Panc1 (cell line): ENCODE measurements at regions not wholly inside any gene's neighbourhood (a gene's known extent, or its start where the extent isn't known, plus 50 kb on each side); places are given as distances from the start of the nearest gene placed in this dataset.

Source experiments
- ATAC-seq: fragments of 200-7000 bp; cut with Tn5 transposase; 2 replicates; pipeline ENCODE4 v1.9.1; 2020; ENCODE audit warnings: mild to moderate bottlenecking, moderate library complexity
- BruUV-seq: library from RNA; stranded (reverse); fragments of 400-500 nt; replicated peaks from 2 replicates; lab custom pipeline; 2021; lab: Mats Ljungman, UMichigan
- CTCF ChIA-PET: fragments of 300-600 bp; sonication (Branson Sonifier 250); formaldehyde crosslinking; loops from one replicate; lab custom pipeline; 2022; ENCODE audit warnings: antibody characterized with exemption; lab: Charles Lee
- POLR2A ChIA-PET: fragments of 300-600 bp; sonication (Branson Sonifier 250); formaldehyde crosslinking; loops from one replicate; lab custom pipeline; 2022; ENCODE audit warnings: antibody characterized with exemption; lab: Charles Lee
- DNase-seq: peaks from one replicate; pipeline ENCODE4 v3.0.0-alpha.2; 2010; ENCODE audit warnings: low read depth, low spot score
- H3K27ac ChIP-seq: 2 replicates; pipeline ENCODE4 v1.5.1; 2011; ENCODE audit warnings: mild to moderate bottlenecking, low read length, inconsistent platforms
- H3K27me3 ChIP-seq: fragments of 200-500 bp; sonication (Bioruptor generic); 2 replicates; pipeline ENCODE4 v1.6.0; 2014; ENCODE audit warnings: low read length, inconsistent platforms; ENCODE audit not compliant: control insufficient read depth, insufficient read depth
- H3K36me3 ChIP-seq: fragments of 200-500 bp; sonication (Bioruptor generic); 2 replicates; pipeline ENCODE4 v1.5.1; 2014; ENCODE audit warnings: inconsistent platforms, mild to moderate bottlenecking, low read length, moderate library complexity; ENCODE audit not compliant: control insufficient read depth, insufficient read depth
- H3K4me1 ChIP-seq: 2 replicates; pipeline ENCODE4 v1.5.1; 2011; ENCODE audit warnings: inconsistent platforms, mild to moderate bottlenecking, low read length, moderate library complexity; ENCODE audit not compliant: control insufficient read depth, insufficient read depth
- H3K4me3 ChIP-seq, 2 experiments: 2 replicates each; pipeline ENCODE4 v1.5.1; 2011 to 2012; ENCODE audit warnings: low read depth in 2 of 2, low read length in 2 of 2, mild to moderate bottlenecking in 2 of 2, inconsistent platforms in 1 of 2, moderate library complexity in 1 of 2
- H3K9me3 ChIP-seq: fragments of 200-500 bp; sonication (Bioruptor generic); 2 replicates; pipeline ENCODE4 v1.5.1; 2014; ENCODE audit warnings: low read depth, mild to moderate bottlenecking, inconsistent platforms, low read length, moderate library complexity; ENCODE audit not compliant: control insufficient read depth, insufficient read depth
- CTCF ChIP-seq: fragments of 450-650 bp; IDR thresholded peaks from 2 replicates; pipeline ENCODE4 v1.5.1; 2017; ENCODE audit warnings: mild to moderate bottlenecking
- POLR2AphosphoS5 ChIP-seq: IDR thresholded peaks from 2 replicates; pipeline ENCODE4 v1.6.1; 2012; ENCODE audit warnings: mild to moderate bottlenecking, low read depth, low read length, moderate library complexity
- REST ChIP-seq, 2 experiments: IDR thresholded peaks; 2 replicates each; pipeline ENCODE4 v1.6.1; 2011 to 2012; ENCODE audit warnings: low read depth in 2 of 2, control low read depth in 1 of 2, low read length in 1 of 2, mild to moderate bottlenecking in 1 of 2, moderate library complexity in 1 of 2; ENCODE audit not compliant: insufficient read depth in 1 of 2
- SIN3A ChIP-seq: IDR thresholded peaks from 2 replicates; pipeline ENCODE4 v1.6.1; 2012; ENCODE audit warnings: low read depth, mild to moderate bottlenecking, low read length, moderate library complexity, borderline replicate concordance; ENCODE audit not compliant: insufficient read depth
- TCF7L2 ChIP-seq: IDR thresholded peaks from 2 replicates; pipeline ENCODE4 v1.6.1; 2011; ENCODE audit warnings: mild to moderate bottlenecking, low read depth, low read length, inconsistent platforms
- in situ Hi-C: cut with HindIII; loops from 2 replicates; pipeline ENCODE4 v1.10.0; 2016; ENCODE audit warnings: low sequenced_read_pairs, low pct_unique_long_range_greater_than_20kb
- intact Hi-C: fragments of 100-400 bp; cut with micrococcal nuclease; formaldehyde crosslinking; loops from one replicate; pipeline ENCODE4 v1.10.0; 2022; ENCODE audit not compliant: unreplicated experiment

GRCh38 chr1:118291661-118292060, 106.6 kb upstream of the SPAG17 start:
- Histone ChIP-seq H3K4me3 (no peak overlapping the region), H3K27ac (no peak overlapping the region), H3K9me3 (no peaks in the 10 kb centered on the region), H3K4me1 (no peaks in the 10 kb centered on the region), H3K27me3 (no peaks in the 10 kb centered on the region), H3K36me3 (no peaks in the 10 kb centered on the region)
- ChIA-PET CTCF (no interaction called here), POLR2A (no interaction called here)
- DNase-seq (no peak), ATAC-seq (no peak)
- intact Hi-C loops (no loop called here), in situ Hi-C loops (no loop called here)
- no TSS peak for BruUV-seq
- TF ChIP-seq POLR2AphosphoS5: no peak
- no peak for TF ChIP-seq REST (IDR thresholded peaks at IDR 0.05; ENCODE audit: insufficient read depth in 1 of 2, low read depth in 2 of 2, low read length in 1 of 2)
- no peak for TF ChIP-seq SIN3A
- TF ChIP-seq CTCF: no peak
- no peak for TF ChIP-seq TCF7L2

- Histone ChIP-seq H3K4me1 (no peaks in the 10 kb centered on the region), H3K36me3 (no peaks in the 10 kb centered on the region), H3K9me3 (no peaks in the 10 kb centered on the region), H3K27ac (no peak overlapping the region), H3K27me3 (no peaks in the 10 kb centered on the region), H3K4me3 (no peak overlapping the region)
- in situ Hi-C loops: no loop called here
- DNase-seq (no peak), ATAC-seq (no peak)
- intact Hi-C loops: no loop called here
- TF ChIP-seq POLR2AphosphoS5 (no peak), SIN3A (no peak), CTCF (no peak), REST (IDR thresholded peaks at IDR 0.05; ENCODE audit: insufficient read depth in 1 of 2, low read depth in 2 of 2, low read length in 1 of 2) (no peak)
- ChIA-PET CTCF (no interaction called here), POLR2A (no interaction called here)
- no TSS peak for BruUV-seq
These were observed 105.5 kb upstream of the SPAG17 start for GRCh38 chr1:118290571-118290970.
